SK-N-SH (cell line): ENCODE measurements at regions not wholly inside any gene's neighbourhood (a gene's known extent, or its start where the extent isn't known, plus 50 kb on each side); places are given as distances from the start of the nearest gene placed in this dataset.

Experiments
- CTCF ChIA-PET: fragments of 300-600, 350-600 bp; formaldehyde crosslinking; extraction: SDS; loops from one replicate; lab custom pipeline; 2021; lab: Yijun Ruan, JAX
- POLR2A ChIA-PET: fragments of 350-600 bp; sonication (Branson Sonifier 250); formaldehyde crosslinking; extraction: SDS; loops from one replicate; lab custom pipeline; 2020; ENCODE audit warnings: antibody characterized with exemption, inconsistent platforms; lab: Yijun Ruan, JAX
- DNase-seq: peaks from one replicate; pipeline ENCODE4 v3.0.0; 2012
- H2AFZ ChIP-seq: fragments of 200-600 bp; sonication (generic); 2 replicates; pipeline ENCODE4 v1.8.1; 2016; ENCODE audit warnings: antibody characterized with exemption, mild to moderate bottlenecking, low read depth
- H3F3A ChIP-seq: fragments of 200-600 bp; sonication (generic); replicated peaks from 2 replicates; pipeline ENCODE3; 2016; ENCODE audit warnings: antibody characterized with exemption, mild to moderate bottlenecking; ENCODE audit not compliant: insufficient read depth
- H3K27ac ChIP-seq, 2 experiments: fragments of 200-500 bp in 1 of 2; fragments of 200-600 bp in 1 of 2; sonication (Bioruptor generic) in 1 of 2; sonication (generic), shearing (Covaris generic) in 1 of 2; 2 replicates each; pipeline versions ENCODE4 v1.5.1 to v1.6.1; 2014 to 2016; ENCODE audit warnings: low read depth in 2 of 2, inconsistent platforms in 1 of 2, low read length in 1 of 2, mild to moderate bottlenecking in 1 of 2, mixed read lengths in 1 of 2
- H3K27me3 ChIP-seq: fragments of 200-600 bp; sonication (generic), shearing (Covaris generic); 2 replicates; pipeline ENCODE4 v1.6.1; 2016; ENCODE audit warnings: mixed run types; ENCODE audit not compliant: insufficient read depth
- H3K36me3 ChIP-seq, 2 experiments: fragments of 200-500 bp in 1 of 2; fragments of 200-600 bp in 1 of 2; sonication (Bioruptor generic) in 1 of 2; sonication (generic) in 1 of 2; replicated peaks in 1 of 2; 2 replicates each; pipeline versions ENCODE3 to v1.5.1; 2014 to 2016; ENCODE audit warnings: low read length in 1 of 2, mild to moderate bottlenecking in 1 of 2; ENCODE audit not compliant: insufficient read depth in 2 of 2, control insufficient read depth in 1 of 2
- H3K4me1 ChIP-seq, 2 experiments: fragments of 200-500 bp in 1 of 2; fragments of 200-600 bp in 1 of 2; sonication (Bioruptor generic) in 1 of 2; sonication (generic), shearing (Covaris generic) in 1 of 2; 2 replicates each; pipeline versions ENCODE4 v1.5.1 to v1.6.1; 2014 to 2016; ENCODE audit warnings: low read depth in 1 of 2, low read length in 1 of 2, mixed run types in 1 of 2; ENCODE audit not compliant: insufficient read depth in 2 of 2, control insufficient read depth in 1 of 2
- H3K4me2 ChIP-seq: fragments of 200-600 bp; sonication (generic), shearing (Covaris generic); 2 replicates; pipeline ENCODE4 v1.6.1; 2017; ENCODE audit warnings: mixed run types
- H3K4me3 ChIP-seq, 2 experiments: fragments of 200-500 bp in 1 of 2; fragments of 200-600 bp in 1 of 2; sonication (Bioruptor generic) in 1 of 2; sonication (generic), shearing (Covaris generic) in 1 of 2; 2 replicates each; pipeline versions ENCODE4 v1.5.1 to v1.8.1; 2014 to 2016; ENCODE audit warnings: low read depth in 2 of 2, inconsistent platforms in 1 of 2, low read length in 1 of 2, mild to moderate bottlenecking in 1 of 2, mixed read lengths in 1 of 2, moderate library complexity in 1 of 2
- H3K79me2 ChIP-seq: fragments of 200-600 bp; sonication (generic); 2 replicates; pipeline ENCODE4 v1.8.1; 2017; ENCODE audit warnings: mild to moderate bottlenecking; ENCODE audit not compliant: insufficient read depth
- H3K9ac ChIP-seq: fragments of 200-600 bp; sonication (generic); 2 replicates; pipeline ENCODE4 v1.6.1; 2017; ENCODE audit warnings: mixed run types
- H3K9me2 ChIP-seq: fragments of 200-600 bp; sonication (generic); 2 replicates; pipeline ENCODE4 v1.6.1; 2017; ENCODE audit warnings: mixed run types
- H3K9me3 ChIP-seq: fragments of 200-600 bp; sonication (generic); 2 replicates; pipeline ENCODE4 v1.6.1; 2017; ENCODE audit warnings: mixed run types, mild to moderate bottlenecking, moderate library complexity
- H4K20me1 ChIP-seq: fragments of 200-600 bp; sonication (generic); 2 replicates; pipeline ENCODE4 v1.6.1; 2017; ENCODE audit warnings: mild to moderate bottlenecking, mixed run types; ENCODE audit not compliant: insufficient read depth
- CHD2 ChIP-seq: fragments of 150-350 bp; IDR thresholded peaks from 2 replicates; pipeline ENCODE4 v1.6.1; 2018; ENCODE audit warnings: low read length; ENCODE audit not compliant: partially characterized antibody
- ELF1 ChIP-seq: IDR thresholded peaks from 2 replicates; pipeline ENCODE4 v1.4.0; 2012
- EZH2phosphoT487 ChIP-seq: fragments of 200-600 bp; sonication (generic); IDR thresholded peaks from 2 replicates; pipeline ENCODE4 v1.6.1; 2017; ENCODE audit warnings: low read depth, mixed run types, mild to moderate bottlenecking, antibody characterized with exemption, moderate library complexity, borderline replicate concordance
- FOSL2 ChIP-seq: IDR thresholded peaks from 2 replicates; pipeline ENCODE4 v1.4.0; 2012; ENCODE audit warnings: low read depth, mild to moderate bottlenecking, moderate library complexity, borderline replicate concordance
- FOXM1 ChIP-seq: IDR thresholded peaks from 2 replicates; pipeline ENCODE4 v1.4.0; 2012; ENCODE audit warnings: low read depth, mild to moderate bottlenecking
- GABPA ChIP-seq: IDR thresholded peaks from 2 replicates; pipeline ENCODE4 v1.4.0; 2012; ENCODE audit warnings: low read depth, mild to moderate bottlenecking
- JUND ChIP-seq: IDR thresholded peaks from 2 replicates; pipeline ENCODE4 v1.4.0; 2012
- MEF2A ChIP-seq: IDR thresholded peaks from 2 replicates; pipeline ENCODE4 v1.4.0; 2012; ENCODE audit warnings: low read depth, borderline replicate concordance
- NFIC ChIP-seq: IDR thresholded peaks from 2 replicates; pipeline ENCODE4 v1.4.0; 2012; ENCODE audit warnings: borderline replicate concordance
- NRF1 ChIP-seq: IDR thresholded peaks from 2 replicates; pipeline ENCODE4 v1.6.1; 2012; ENCODE audit warnings: low read depth, mild to moderate bottlenecking, low read length
- PBX3 ChIP-seq: IDR thresholded peaks from 2 replicates; pipeline ENCODE4; 2012
- RAD21 ChIP-seq: IDR thresholded peaks from 2 replicates; pipeline ENCODE4 v1.6.1; 2012; ENCODE audit warnings: mild to moderate bottlenecking, low read length
- RFX5 ChIP-seq: IDR thresholded peaks from 2 replicates; pipeline ENCODE4 v1.6.1; 2012; ENCODE audit warnings: mild to moderate bottlenecking, improper control_type of control experiment, low read length
- RXRA ChIP-seq: IDR thresholded peaks from 2 replicates; pipeline ENCODE4 v1.4.0; 2012; ENCODE audit warnings: low read depth, mild to moderate bottlenecking, borderline replicate concordance
- SIN3A ChIP-seq: IDR thresholded peaks from 2 replicates; pipeline ENCODE4 v1.6.1; 2012; ENCODE audit warnings: low read depth, mild to moderate bottlenecking, low read length, moderate library complexity, borderline replicate concordance
- SMC3 ChIP-seq: IDR thresholded peaks from 2 replicates; pipeline ENCODE4 v1.6.1; 2012; ENCODE audit warnings: low read depth, low read length, improper control_type of control experiment
- TAF1 ChIP-seq: IDR thresholded peaks from 2 replicates; pipeline ENCODE4 v1.6.1; 2012; ENCODE audit warnings: low read depth, mild to moderate bottlenecking, low read length, moderate library complexity, borderline replicate concordance
- USF1 ChIP-seq: IDR thresholded peaks from 2 replicates; pipeline ENCODE4 v1.4.0; 2012; ENCODE audit warnings: low read depth, borderline replicate concordance
- USF2 ChIP-seq: fragments of 150-350 bp; IDR thresholded peaks from 2 replicates; pipeline ENCODE4 v1.6.1; 2017; ENCODE audit warnings: antibody characterized with exemption, low read length, low read depth, borderline replicate concordance
- YY1 ChIP-seq: IDR thresholded peaks from 2 replicates; pipeline ENCODE4 v1.4.0; 2012; ENCODE audit warnings: low read depth, mild to moderate bottlenecking
- ZBTB33 ChIP-seq: IDR thresholded peaks from 2 replicates; pipeline ENCODE4 v1.4.0; 2012; ENCODE audit warnings: low read depth, borderline replicate concordance
- WGBS: methylation state at CpG from one replicate; pipeline ENCODE4 v1.1.6; 2017; ENCODE audit warnings: low lambda C conversion rate; 5-methylcytosine and 5-hydroxymethylcytosine counted together

GRCh38 chr3:105144837-105145236 is 221.9 kb upstream of the ALCAM start:
- Histone ChIP-seq H4K20me1 (no peaks in the 10 kb centered on the region), H3K27me3 (no peaks in the 10 kb centered on the region), H3F3A (no peaks in the 10 kb centered on the region), H3K79me2 (no peaks in the 10 kb centered on the region), H2AFZ (no peak overlapping the region), H3K27ac (no peak overlapping the region), H3K9ac (no peak overlapping the region), H3K36me3 (no peaks in the 10 kb centered on the region), H3K9me3 (no peaks in the 10 kb centered on the region), H3K4me2 (no peak overlapping the region), H3K4me1 (peaks cover 0 to 4% of the 10 kb centered on the region in 2 experiments; a peak in 1 of 4 replicates), H3K4me3 (no peak overlapping the region), H3K9me2 (no peaks in the 10 kb centered on the region)
- POLR2A ChIA-PET: no interaction called here
- CTCF ChIA-PET: interaction anchor here (0.6 kb wide), 1 partner anchor 576 kb away, joined by 3 read pairs; no protein-coding TSS in a partner anchor
- no peak for DNase-seq
- WGBS: 96% methylated on average over 1 of the region's 1 CpG
- TF ChIP-seq YY1 (no peak), GABPA (no peak), USF1 (no peak), SIN3A (no peak), PBX3 (no peak), RAD21 (no peak), RXRA (no peak), MEF2A (no peak), FOSL2 (no peak), TAF1 (no peak), NRF1 (no peak), FOXM1 (no peak), ELF1 (no peak), EZH2phosphoT487 (no peak), RFX5 (no peak), NFIC (no peak)

GRCh38 chr3:105145511-105145910 is 221.2 kb upstream of the ALCAM start:
- no peaks in the 10 kb centered on the region for H3K79me2 ChIP-seq
- H3K4me2 ChIP-seq: no peak overlapping the region
- DNase-seq: no peak
- no peaks in the 10 kb centered on the region for H3K9me3 ChIP-seq
- no peak overlapping the region for H3K27ac ChIP-seq
- no peak overlapping the region for H3K4me3 ChIP-seq
- no peak overlapping the region for H2AFZ ChIP-seq
- TF ChIP-seq JUND (no peak), ZBTB33 (no peak), USF2 (no peak), YY1 (no peak), ELF1 (no peak), SMC3 (no peak), CHD2 (no peak), PBX3 (no peak)
- TF ChIP-seq, all 33 proteins: peak for 0
- Histone ChIP-seq H3K4me1 (peaks cover 0 to 4% of the 10 kb centered on the region in 2 experiments; a peak in 1 of 4 replicates), H3K9ac (no peak overlapping the region), H3F3A (no peaks in the 10 kb centered on the region), H3K27me3 (no peaks in the 10 kb centered on the region), H3K36me3 (no peaks in the 10 kb centered on the region), H3K9me2 (no peaks in the 10 kb centered on the region), H4K20me1 (no peaks in the 10 kb centered on the region)
- 10% methylated on average over 1 of the region's 1 CpG for WGBS
- CTCF ChIA-PET: no interaction called here
- POLR2A ChIA-PET: no interaction called here
